ENCODE measurements at regions not wholly inside any gene's neighbourhood (a gene's known extent, or its start where the extent isn't known, plus 50 kb on each side); places are given as distances from the start of the nearest gene placed in this dataset.

DNA sequence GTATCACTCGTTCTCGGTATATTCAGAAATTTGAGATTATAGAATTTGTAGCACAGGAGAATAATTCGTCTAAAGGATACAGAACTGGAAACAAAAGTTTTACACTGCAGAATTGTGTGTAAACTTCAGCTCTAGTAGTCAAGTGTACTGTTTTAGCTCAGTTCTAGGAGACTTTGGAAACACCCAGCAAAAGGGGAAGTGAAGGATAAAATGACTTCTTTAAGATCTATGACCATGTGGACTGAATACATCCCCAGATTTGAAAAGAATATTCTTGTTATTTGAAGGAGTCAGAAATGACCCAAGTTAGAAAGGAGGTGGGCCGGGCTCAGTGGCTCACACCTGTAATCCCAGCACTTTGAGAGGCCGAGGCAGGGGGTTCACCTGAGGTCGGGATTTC lies 174.0 kb upstream of the FOXQ1 start:
- no peak overlapping the region for H3K4me3 ChIP-seq (ENCODE audit: low read length)
- no peak for DNase-seq (ENCODE audit: low read depth)
- TF ChIP-seq, protein P1, sequence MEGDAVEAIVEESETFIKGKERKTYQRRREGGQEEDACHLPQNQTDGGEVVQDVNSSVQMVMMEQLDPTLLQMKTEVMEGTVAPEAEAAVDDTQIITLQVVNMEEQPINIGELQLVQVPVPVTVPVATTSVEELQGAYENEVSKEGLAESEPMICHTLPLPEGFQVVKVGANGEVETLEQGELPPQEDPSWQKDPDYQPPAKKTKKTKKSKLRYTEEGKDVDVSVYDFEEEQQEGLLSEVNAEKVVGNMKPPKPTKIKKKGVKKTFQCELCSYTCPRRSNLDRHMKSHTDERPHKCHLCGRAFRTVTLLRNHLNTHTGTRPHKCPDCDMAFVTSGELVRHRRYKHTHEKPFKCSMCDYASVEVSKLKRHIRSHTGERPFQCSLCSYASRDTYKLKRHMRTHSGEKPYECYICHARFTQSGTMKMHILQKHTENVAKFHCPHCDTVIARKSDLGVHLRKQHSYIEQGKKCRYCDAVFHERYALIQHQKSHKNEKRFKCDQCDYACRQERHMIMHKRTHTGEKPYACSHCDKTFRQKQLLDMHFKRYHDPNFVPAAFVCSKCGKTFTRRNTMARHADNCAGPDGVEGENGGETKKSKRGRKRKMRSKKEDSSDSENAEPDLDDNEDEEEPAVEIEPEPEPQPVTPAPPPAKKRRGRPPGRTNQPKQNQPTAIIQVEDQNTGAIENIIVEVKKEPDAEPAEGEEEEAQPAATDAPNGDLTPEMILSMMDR (conservative IDR thresholded peaks at IDR 0.05; ENCODE audit: low read length): no peak

DNA sequence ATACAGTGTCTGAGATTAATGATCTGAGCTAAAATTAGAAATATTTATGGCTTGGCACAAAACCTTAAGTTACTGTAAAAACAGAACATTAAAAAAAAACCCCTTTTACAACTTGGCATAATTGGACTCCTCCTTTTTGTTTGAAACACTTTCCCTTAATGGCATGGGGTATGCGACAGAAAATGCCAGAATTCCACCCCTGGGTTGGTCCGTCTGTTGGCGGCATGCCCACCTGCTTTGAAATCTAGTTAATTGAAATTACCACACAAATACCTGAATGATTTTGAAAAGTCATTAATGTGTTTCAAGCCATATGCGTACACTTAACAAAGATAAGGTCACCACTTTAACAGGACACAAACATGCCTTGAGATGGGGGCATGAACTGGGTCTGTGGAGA lies 175.1 kb upstream of the FOXQ1 start:
- peak; percentile 8 for DNase-seq (ENCODE audit: low read depth)
- no peak overlapping the region for H3K4me3 ChIP-seq (ENCODE audit: low read length)
- TF ChIP-seq, protein P1 (conservative IDR thresholded peaks at IDR 0.05; ENCODE audit: low read length): no peak

DNA sequence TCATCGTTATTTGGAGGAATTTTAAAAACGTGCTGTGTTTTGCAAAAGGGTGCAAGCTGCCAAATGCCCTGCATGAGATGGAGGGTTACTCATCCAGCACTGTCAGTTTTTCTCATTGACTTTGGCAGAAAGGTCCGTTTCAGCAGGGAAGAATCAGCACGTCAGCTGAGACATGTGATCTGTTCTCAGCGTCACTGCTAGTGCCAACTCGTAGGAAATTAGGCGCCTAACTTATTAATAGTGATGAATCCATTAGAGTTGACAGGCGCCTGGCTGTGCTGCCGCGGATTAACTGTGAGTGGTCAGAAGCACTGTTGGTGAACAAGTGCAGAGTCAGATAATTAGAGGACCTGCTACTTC lies 175.5 kb upstream of the FOXQ1 start:
- peak; percentile 92 for DNase-seq (ENCODE audit: low read depth)
- TF ChIP-seq, protein P1 (conservative IDR thresholded peaks at IDR 0.05; ENCODE audit: low read length): no peak
- H3K4me3 ChIP-seq (ENCODE audit: low read length): peak overlapping the region; percentile 9

DNA sequence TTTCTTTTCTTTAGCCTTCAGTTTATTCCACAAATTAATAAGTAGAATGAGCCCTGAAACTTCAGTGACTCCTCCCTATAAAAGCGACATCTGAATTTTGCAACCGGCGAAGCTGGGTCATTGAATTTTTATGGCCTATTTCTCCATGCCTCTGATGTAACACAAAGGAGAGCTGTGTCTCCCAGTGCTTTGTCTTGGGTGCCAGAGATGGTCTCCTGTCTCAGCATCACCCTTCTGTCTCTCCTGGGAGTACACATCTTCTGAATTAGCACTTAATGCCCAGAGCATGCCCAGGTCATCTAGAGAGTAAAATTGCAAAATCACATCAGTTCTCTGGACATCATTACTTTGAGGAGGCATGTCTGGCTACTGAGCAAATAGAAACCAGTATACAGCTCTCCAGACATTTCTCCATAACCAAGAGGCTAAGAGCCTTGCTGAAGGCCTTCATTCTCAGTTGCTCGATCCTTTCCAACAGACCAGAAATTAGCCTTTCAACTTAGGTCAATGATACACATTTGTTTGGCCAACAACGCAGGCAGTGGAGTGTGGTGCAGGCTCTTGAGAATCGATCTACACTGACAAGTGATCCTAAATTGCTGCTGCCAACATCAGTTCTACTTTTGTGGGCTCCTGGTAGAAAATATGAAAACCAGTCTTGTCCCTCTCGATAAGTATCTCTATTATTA lies 176.0 kb upstream of the FOXQ1 start:
- TF ChIP-seq, protein P1 (conservative IDR thresholded peaks at IDR 0.05; ENCODE audit: low read length): no peak
- no peak overlapping the region for H3K4me3 ChIP-seq (ENCODE audit: low read length)
- peak; percentile 64 for DNase-seq (ENCODE audit: low read depth)

DNA sequence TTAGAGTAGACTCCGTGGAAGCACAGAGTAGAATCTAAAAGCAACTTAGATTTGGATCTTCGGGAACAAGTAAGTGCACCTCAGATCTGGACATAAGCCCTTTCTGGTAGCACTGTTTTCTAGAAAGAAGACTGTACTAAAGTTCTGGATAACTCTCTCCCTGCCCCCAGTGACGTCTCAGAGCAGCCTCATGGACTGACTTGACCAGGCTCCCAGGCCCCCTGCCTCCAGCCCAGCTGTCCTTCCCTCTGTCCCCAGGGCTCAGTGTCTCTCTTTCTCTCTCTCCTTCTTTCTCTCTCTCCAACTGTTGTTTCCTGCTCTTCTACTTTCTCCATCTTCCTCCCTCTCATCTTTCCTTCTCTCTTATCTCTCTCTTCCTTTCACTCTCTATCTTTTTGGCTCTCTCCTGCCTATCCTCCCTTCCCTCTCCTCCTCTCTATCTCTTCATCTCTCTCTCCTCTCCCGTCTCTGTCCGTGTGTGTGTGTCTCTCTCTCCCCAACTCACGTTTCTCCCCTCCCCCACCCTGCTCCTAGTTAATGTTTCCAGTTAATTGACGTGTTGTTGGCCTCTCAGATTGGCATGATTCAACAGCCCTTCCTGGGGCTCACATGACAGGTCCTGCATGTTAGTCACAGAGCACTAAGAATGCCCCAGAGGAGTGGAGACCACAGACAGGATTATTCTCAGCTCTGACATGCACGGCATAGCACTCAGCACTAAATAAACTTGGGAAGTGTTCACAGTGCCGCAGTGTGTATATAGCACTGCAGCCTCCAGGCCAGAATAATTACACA lies 180.4 kb upstream of the FOXQ1 start:
- TF ChIP-seq, protein P1 (conservative IDR thresholded peaks at IDR 0.05; ENCODE audit: low read length): no peak
- DNase-seq (ENCODE audit: low read depth): peak; percentile 92
- no peak overlapping the region for H3K4me3 ChIP-seq (ENCODE audit: low read length)

DNA sequence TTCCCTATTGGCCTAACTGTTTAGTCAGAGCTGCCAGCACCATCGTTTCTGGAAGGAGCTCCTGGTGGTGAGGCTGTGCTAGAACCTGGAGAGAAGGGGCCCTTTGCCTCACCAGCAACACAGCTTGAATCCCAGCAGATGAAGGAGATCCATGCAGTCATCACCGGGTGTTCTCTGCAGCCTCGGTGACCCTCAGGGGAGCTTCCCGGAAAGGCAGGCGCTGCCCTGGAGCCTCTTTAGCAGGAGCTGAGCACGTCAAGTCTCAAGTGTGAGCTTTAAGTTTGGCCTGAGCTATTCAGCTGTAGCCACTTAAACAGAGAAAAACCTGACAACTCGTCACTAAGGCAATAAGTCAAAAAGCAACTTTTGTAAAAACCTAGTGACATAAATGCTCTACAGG lies 181.2 kb upstream of the FOXQ1 start:
- no peak overlapping the region for H3K4me3 ChIP-seq (ENCODE audit: low read length)
- DNase-seq (ENCODE audit: low read depth): no peak
- TF ChIP-seq, protein P1 (conservative IDR thresholded peaks at IDR 0.05; ENCODE audit: low read length): no peak

DNA sequence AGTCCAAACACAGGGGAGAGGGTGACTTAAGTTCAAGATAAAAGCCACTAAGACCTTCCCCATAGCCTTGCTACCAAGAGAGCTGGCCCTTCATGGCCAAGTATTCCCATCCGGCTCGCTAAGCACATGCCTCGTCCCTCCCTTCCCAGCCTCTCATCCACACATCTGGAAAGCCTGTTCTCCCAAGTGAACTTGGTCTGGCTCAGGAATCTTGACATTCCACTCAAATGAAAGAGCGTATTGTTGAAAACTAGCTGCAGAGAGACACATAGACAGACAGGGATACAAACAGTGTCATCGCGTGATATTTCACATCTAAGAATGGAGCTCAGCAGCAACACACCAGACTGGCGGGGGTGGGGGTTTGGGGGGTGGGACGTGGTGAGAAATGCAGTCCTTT lies 182.8 kb upstream of the FOXQ1 start:
- no peak overlapping the region for H3K4me3 ChIP-seq (ENCODE audit: low read length)
- peak; percentile 92 for DNase-seq (ENCODE audit: low read depth)
- TF ChIP-seq, protein P1 (conservative IDR thresholded peaks at IDR 0.05; ENCODE audit: low read length): no peak
